ENCODE measurements at regions not wholly inside any gene's neighbourhood (a gene's known extent, or its start where the extent isn't known, plus 50 kb on each side); places are given as distances from the start of the nearest gene placed in this dataset.

GRCh38 chr1:216826646-216827045 lies 103.4 kb upstream of the ESRRG start:
- TF ChIP-seq CTCF (conservative IDR thresholded peaks at IDR 0.05; ENCODE audit: low read length): no peak
- no peak for TF ChIP-seq EZH2phosphoT487 (IDR thresholded peaks at IDR 0.05; ENCODE audit: borderline replicate concordance)

Measured in Loucy (cell line).